ENCODE measurements at regions not wholly inside any gene's neighbourhood (a gene's known extent, or its start where the extent isn't known, plus 50 kb on each side); places are given as distances from the start of the nearest gene placed in this dataset.
A peak's percentile ranks its signal among the peaks of the same experiment; 100 is the strongest.

DNA sequence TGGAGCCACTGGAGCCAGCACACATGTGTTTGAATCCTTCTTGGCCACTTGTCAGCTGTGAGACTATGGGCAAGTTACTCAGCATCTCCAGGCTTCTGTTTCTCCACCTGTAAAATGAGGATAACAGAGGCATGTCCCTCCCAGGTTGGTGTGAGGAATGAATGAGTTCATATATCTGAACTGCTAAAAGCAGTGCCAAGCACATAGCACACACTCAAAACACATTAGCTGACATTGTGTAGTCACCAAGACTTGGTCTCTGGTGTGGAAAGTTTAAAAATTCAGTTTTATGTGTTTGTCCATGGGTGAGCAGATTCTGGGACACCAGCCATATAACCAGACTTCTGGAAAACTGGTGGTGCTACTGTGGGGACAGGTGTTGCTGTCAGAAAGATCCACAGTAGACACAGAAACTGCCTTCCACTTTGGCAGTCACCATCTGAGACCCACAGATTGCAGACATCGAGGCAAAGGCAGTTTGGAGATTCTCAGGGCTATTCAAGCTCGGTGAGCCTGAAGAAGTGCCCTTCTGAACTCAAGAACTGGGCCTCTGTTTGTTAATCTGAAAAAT is 115.8 kb downstream of the MRPL14 start:
- TF ChIP-seq, protein P1, sequence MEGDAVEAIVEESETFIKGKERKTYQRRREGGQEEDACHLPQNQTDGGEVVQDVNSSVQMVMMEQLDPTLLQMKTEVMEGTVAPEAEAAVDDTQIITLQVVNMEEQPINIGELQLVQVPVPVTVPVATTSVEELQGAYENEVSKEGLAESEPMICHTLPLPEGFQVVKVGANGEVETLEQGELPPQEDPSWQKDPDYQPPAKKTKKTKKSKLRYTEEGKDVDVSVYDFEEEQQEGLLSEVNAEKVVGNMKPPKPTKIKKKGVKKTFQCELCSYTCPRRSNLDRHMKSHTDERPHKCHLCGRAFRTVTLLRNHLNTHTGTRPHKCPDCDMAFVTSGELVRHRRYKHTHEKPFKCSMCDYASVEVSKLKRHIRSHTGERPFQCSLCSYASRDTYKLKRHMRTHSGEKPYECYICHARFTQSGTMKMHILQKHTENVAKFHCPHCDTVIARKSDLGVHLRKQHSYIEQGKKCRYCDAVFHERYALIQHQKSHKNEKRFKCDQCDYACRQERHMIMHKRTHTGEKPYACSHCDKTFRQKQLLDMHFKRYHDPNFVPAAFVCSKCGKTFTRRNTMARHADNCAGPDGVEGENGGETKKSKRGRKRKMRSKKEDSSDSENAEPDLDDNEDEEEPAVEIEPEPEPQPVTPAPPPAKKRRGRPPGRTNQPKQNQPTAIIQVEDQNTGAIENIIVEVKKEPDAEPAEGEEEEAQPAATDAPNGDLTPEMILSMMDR (IDR thresholded peaks at IDR 0.05; ENCODE audit: control insufficient read depth, insufficient read depth, low read depth, low read length, missing control alignments), result no peak
- no peak for DNase-seq (ENCODE audit: low read depth)
- no peak overlapping the region for H3K4me3 ChIP-seq (ENCODE audit: control insufficient read depth, low read depth, low read length)

DNA sequence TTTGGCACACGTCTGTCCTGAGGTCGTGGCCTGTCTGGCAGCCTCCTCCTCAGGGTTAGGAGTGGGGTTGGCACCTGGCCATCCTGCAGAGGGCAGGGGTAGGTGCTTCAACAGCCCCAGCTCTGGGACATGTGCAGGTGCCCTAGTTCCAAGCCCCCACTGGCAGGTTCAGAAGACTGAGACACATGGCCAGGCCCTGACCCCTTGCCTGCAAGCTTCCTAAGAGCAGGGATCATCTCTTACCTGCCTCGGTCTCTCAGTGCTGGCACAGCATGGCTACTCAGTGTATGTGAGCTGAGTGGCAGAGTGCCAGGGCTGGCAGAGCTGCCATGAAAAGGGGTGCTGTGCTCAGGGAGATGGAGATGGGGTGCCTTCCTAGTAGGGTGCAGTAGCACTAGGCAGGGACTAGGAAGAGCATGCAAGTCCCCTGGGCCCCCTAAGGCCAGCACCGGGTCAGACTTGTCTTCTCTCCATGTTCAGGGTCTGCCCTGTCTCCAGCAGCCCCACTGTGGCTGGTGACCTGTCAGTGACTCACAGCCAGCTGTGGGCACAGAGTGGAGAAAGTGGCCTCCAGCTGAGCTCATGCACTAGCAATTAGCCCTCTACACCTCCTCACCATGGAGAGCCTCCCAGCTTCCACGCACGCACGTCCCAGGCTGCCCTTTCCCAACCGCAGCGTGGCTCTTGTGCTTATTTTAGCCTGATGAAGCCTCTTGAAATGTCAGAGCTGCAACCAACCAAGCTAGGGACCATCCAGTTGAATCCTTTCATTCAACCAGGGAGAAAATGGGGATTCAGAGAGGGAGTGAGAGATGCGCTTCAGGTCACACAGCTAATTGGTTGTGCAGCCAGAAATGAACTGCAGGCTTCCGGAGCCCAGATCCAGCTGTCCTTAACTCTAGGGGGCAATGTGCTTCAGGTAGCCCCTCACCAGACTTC is 116.6 kb downstream of the MRPL14 start:
- H3K4me3 ChIP-seq (ENCODE audit: control insufficient read depth, low read depth, low read length), result no peak overlapping the region
- TF ChIP-seq, protein P1 (IDR thresholded peaks at IDR 0.05; ENCODE audit: control insufficient read depth, insufficient read depth, low read depth, low read length, missing control alignments), result no peak
- peak; percentile 96 for DNase-seq (ENCODE audit: low read depth)

DNA sequence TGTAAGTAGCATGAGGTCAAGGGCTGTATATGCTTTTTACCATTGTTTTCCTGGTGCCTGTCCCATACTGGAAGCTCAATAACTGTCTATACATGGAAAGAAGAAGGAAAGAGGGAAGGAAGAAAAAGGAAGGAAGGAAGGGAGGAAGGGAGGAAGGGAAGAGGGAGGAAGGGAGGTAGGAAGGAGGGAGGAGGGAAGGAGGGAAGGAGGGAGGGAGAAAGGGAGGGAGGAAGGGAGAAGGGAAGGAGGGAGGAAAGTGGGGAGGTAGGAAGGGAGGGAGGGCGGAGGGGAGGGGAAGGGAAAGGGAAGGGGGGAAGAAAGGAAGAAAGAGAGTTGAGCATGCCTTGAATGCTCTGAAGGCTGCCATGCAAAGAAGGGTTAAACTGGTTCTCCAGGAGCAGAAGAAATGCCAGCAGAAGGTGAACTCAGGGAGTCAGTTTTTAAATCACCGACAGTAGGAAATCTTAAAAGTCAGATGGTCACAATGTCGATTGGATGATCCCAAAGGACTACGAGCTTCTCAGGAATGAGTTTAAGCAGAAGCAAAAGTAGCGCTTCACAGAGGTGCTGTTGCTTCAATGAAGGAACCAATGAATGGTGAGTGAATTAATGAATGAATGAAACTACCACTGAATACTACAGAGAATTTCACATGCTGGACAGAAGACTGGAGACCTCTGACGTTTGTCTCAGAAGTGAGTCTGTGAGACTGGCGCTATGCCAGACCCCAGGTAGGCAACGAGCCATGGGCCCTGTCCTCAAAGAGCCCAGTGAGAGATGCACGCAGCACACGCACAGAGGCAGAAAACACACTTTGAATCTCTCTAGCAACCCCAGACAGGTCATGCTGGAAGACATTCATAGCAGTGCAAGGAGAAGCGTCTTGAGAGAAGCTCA is 117.6 kb downstream of the MRPL14 start:
- DNase-seq (ENCODE audit: low read depth), result no peak
- TF ChIP-seq, protein P1 (IDR thresholded peaks at IDR 0.05; ENCODE audit: control insufficient read depth, insufficient read depth, low read depth, low read length, missing control alignments), result no peak
- H3K4me3 ChIP-seq (ENCODE audit: control insufficient read depth, low read depth, low read length), result no peak overlapping the region

DNA sequence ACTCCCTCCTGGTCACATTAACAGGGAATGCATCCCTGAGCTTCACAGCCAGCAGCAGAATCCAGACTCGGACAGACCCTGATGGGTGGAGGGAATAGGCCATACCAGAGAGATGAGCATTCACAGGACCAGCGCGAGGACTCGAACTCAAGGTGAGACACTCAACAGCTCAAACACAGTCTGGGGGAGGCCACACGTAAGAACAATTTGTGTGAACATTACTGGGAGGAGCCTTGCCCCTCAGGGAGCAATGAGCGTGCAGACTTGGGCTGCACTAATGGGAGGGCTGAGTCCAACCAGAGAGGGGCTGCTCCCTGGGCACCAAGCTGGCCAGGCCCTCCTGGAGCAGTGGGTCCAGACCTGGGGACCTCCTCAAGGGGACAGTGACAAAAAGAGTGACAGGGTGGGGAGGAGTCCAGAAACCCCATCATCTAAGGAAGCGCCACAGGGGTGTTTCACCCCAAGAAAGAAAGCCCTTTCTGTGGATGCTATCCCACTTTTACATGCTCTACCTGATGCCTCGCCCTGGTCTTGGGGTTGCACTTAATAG is 118.4 kb downstream of the MRPL14 start:
- no peak overlapping the region for H3K4me3 ChIP-seq (ENCODE audit: control insufficient read depth, low read depth, low read length)
- DNase-seq (ENCODE audit: low read depth), result no peak
- TF ChIP-seq, protein P1 (IDR thresholded peaks at IDR 0.05; ENCODE audit: control insufficient read depth, insufficient read depth, low read depth, low read length, missing control alignments), result no peak

DNA sequence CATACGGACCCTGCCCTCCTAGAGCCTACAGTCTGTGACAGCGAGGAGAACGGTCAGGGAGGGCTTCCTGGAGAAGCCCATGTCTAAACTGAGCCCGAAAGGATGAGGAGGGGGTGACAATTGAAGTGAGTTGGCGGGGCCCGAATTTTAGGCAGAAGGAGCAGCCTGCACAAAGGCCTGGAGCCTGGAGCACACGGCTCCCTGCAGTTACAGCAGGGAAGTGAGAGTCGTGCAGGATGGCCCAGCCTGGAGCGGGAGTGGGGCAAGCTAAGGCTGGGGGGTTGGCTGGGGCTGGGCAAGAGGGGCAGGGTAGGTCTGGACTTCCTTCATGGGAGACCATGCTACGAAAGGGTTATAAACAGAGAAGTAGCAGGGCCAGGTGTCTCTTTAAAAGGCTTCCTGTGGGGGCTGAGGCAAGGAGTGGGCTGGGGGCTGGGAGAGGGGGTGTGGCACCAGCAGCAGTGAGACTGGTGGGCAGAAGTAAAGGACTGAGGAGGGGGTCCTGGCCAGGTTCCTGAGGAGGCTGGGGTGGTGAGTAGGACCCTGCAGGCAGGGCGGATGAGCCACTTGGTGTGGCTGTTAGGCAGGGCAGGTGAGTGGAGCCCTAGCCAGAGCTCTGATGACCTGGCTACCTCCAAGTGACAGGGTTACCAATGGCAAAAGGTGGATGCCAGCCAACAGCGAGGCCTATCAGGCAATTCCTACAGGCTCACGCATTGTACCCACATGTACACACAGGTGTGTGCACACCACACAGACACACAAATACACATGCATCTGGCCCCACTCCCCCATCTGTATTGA is 119.2 kb downstream of the MRPL14 start:
- no peak overlapping the region for H3K4me3 ChIP-seq (ENCODE audit: control insufficient read depth, low read depth, low read length)
- TF ChIP-seq, protein P1 (IDR thresholded peaks at IDR 0.05; ENCODE audit: control insufficient read depth, insufficient read depth, low read depth, low read length, missing control alignments), result no peak
- no peak for DNase-seq (ENCODE audit: low read depth)
